ENCODE measurements at regions not wholly inside any gene's neighbourhood (a gene's known extent, or its start where the extent isn't known, plus 50 kb on each side); places are given as distances from the start of the nearest gene placed in this dataset.

- no peaks in the 10 kb centered on the region for H3K27me3 ChIP-seq (ENCODE audit: insufficient read depth, poor library complexity, severe bottlenecking)
- H3K4me3 ChIP-seq (replicated peaks; ENCODE audit: insufficient read depth, low read length): no peak overlapping the region
- no peak for TF ChIP-seq GABPA (IDR thresholded peaks at IDR 0.05; ENCODE audit: low read depth)
- TF ChIP-seq POLR2AphosphoS5 (IDR thresholded peaks at IDR 0.05; ENCODE audit: low read depth): no peak
- no peak for TF ChIP-seq SPI1 (IDR thresholded peaks at IDR 0.05; ENCODE audit: borderline replicate concordance, low read depth)
- TF ChIP-seq, protein P1, sequence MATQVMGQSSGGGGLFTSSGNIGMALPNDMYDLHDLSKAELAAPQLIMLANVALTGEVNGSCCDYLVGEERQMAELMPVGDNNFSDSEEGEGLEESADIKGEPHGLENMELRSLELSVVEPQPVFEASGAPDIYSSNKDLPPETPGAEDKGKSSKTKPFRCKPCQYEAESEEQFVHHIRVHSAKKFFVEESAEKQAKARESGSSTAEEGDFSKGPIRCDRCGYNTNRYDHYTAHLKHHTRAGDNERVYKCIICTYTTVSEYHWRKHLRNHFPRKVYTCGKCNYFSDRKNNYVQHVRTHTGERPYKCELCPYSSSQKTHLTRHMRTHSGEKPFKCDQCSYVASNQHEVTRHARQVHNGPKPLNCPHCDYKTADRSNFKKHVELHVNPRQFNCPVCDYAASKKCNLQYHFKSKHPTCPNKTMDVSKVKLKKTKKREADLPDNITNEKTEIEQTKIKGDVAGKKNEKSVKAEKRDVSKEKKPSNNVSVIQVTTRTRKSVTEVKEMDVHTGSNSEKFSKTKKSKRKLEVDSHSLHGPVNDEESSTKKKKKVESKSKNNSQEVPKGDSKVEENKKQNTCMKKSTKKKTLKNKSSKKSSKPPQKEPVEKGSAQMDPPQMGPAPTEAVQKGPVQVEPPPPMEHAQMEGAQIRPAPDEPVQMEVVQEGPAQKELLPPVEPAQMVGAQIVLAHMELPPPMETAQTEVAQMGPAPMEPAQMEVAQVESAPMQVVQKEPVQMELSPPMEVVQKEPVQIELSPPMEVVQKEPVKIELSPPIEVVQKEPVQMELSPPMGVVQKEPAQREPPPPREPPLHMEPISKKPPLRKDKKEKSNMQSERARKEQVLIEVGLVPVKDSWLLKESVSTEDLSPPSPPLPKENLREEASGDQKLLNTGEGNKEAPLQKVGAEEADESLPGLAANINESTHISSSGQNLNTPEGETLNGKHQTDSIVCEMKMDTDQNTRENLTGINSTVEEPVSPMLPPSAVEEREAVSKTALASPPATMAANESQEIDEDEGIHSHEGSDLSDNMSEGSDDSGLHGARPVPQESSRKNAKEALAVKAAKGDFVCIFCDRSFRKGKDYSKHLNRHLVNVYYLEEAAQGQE (IDR thresholded peaks at IDR 0.05; ENCODE audit: insufficient replicate concordance, low read depth): no peak
- DNase-seq (ENCODE audit: low read depth in 1 of 2, low spot score in 1 of 2): no peak
- no peak overlapping the region for H3K27ac ChIP-seq (replicated peaks)
Observed at GRCh38 chr5:5794118-5794560, 371.7 kb downstream of the ICE1 start.

GRCh38 chr5:5793242-5794117 lies 371.0 kb downstream of the ICE1 start:
- H3K27me3 ChIP-seq (ENCODE audit: insufficient read depth, poor library complexity, severe bottlenecking): no peaks in the 10 kb centered on the region
- no peak overlapping the region for H3K27ac ChIP-seq (replicated peaks)
- DNase-seq (ENCODE audit: low read depth in 1 of 2, low spot score in 1 of 2): no peak
- TF ChIP-seq SPI1 (IDR thresholded peaks at IDR 0.05; ENCODE audit: borderline replicate concordance, low read depth): no peak
- TF ChIP-seq POLR2AphosphoS5 (IDR thresholded peaks at IDR 0.05; ENCODE audit: low read depth): no peak
- TF ChIP-seq, protein P1 (IDR thresholded peaks at IDR 0.05; ENCODE audit: insufficient replicate concordance, low read depth): no peak
- TF ChIP-seq GABPA (IDR thresholded peaks at IDR 0.05; ENCODE audit: low read depth): no peak
- TF ChIP-seq CTCF (IDR thresholded peaks at IDR 0.05; ENCODE audit: insufficient read depth, low read length): no peak
- H3K4me3 ChIP-seq (replicated peaks; ENCODE audit: insufficient read depth, low read length): no peak overlapping the region

- TF ChIP-seq SPI1 (IDR thresholded peaks at IDR 0.05; ENCODE audit: borderline replicate concordance, low read depth): no peak
- TF ChIP-seq POLR2AphosphoS5 (IDR thresholded peaks at IDR 0.05; ENCODE audit: low read depth): no peak
- TF ChIP-seq GABPA (IDR thresholded peaks at IDR 0.05; ENCODE audit: low read depth): no peak
- TF ChIP-seq CTCF (IDR thresholded peaks at IDR 0.05; ENCODE audit: insufficient read depth, low read length): no peak
- TF ChIP-seq, protein P1 (IDR thresholded peaks at IDR 0.05; ENCODE audit: insufficient replicate concordance, low read depth): no peak
- no peaks in the 10 kb centered on the region for H3K27me3 ChIP-seq (ENCODE audit: insufficient read depth, poor library complexity, severe bottlenecking)
- H3K4me3 ChIP-seq (replicated peaks; ENCODE audit: insufficient read depth, low read length): no peak overlapping the region
- H3K27ac ChIP-seq (replicated peaks): no peak overlapping the region
- no peak for DNase-seq (ENCODE audit: low read depth in 1 of 2, low spot score in 1 of 2)
Observed at GRCh38 chr5:5792106-5792505, 369.6 kb downstream of the ICE1 start.

Data from HL-60 (cell line).